ENCODE measurements at regions not wholly inside any gene's neighbourhood (a gene's known extent, or its start where the extent isn't known, plus 50 kb on each side); places are given as distances from the start of the nearest gene placed in this dataset.

DNA sequence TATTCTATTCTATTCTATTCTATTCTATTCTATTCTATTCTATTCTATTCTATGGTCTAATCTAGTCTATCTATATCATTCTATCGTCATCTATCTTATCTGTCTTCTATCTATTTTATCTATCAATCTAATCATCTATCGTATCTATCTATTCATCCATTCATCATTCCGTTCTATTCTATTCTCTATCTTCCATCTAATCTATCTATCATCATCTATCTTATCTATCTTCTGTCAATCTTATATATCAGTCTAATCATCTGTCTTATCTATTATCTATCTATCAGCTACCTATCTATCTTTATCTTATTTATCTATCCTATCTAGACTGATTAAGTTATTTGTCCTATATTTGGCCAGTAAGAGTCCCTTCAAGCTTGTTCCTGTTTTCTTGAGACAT is 831.5 kb upstream of the TMEM132C start:
- DNase-seq (ENCODE audit: extremely low read depth, low read depth, low spot score), result no peak

DNA sequence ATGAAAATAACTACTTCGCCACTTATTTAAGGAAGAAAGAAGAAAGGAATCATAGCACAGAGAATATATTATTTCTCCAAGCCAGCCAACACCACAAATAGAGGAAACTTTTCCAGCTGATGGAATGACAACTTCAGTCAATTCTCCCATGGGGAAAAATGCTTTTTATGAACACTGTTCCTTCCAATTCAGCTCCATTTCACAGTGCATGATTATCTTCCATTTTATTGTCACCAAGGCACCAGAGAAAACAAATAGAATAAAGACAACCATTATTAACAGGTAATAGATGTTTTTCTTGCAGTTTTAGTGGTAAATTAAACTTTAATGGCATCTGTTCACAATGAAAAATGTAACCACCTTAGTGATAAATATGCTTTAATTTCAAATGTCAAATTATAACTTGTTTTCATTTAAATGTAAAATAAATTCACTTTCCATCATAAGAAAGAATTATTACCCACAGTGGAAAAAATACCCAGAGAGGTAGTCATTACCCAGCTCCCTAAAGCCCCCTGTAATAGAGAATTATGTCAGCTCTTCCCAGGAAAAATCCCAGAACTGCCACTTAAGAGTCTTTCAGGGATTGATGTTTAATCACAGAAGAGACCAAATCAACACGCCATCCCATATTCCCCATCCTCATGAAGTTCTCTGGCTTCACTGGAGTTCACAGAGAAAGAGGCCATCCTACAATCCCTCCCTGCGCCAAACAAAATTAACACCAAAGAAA is 828.3 kb upstream of the TMEM132C start:
- no peak for DNase-seq (ENCODE audit: extremely low read depth, low read depth, low spot score)

DNA sequence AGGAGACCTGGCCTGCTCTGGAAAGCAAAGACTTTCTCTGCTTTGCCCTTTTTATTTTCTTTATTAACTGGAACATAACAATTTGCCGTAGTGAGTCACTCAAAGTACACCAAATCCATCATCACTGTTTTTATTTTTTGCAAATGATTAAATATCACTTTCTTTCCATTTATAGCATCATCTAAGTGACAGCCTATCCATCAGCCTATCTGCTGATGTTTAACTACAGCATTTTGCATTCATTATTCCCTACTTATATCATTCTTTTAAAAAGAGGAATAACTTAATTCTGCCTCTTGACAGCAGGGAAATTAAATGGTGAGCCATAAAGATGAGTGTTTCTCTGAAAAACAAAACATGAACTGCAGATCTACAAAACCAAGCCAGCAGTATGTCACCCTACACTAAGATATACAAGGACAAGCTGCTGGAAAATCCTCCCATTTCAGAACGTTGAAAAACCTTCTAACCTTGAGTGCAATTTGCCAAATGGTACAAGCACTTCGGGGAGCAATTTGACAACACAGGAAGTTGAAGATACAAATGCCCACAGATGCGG is 821.3 kb upstream of the TMEM132C start:
- no peak for DNase-seq (ENCODE audit: extremely low read depth, low read depth, low spot score)

DNA sequence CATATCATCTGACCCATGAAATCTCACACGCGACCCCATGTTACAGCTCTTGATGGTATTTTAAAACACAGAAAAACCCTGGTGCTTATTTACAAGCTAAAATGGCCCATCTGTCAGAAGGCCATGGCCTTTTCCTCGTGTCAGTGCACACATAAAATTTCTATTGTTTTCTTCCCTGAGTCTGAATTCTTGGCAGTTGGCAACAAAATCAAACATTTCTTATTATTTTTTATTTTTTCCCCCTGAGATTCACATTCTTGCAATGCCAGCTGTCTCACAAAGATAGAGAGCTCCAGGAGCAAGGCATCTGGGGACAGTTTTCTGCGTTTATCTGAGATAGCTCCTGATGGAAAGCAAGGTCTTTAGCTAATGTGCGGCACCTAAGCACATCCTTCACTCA is 818.1 kb upstream of the TMEM132C start:
- no peak for DNase-seq (ENCODE audit: extremely low read depth, low read depth, low spot score)

DNA sequence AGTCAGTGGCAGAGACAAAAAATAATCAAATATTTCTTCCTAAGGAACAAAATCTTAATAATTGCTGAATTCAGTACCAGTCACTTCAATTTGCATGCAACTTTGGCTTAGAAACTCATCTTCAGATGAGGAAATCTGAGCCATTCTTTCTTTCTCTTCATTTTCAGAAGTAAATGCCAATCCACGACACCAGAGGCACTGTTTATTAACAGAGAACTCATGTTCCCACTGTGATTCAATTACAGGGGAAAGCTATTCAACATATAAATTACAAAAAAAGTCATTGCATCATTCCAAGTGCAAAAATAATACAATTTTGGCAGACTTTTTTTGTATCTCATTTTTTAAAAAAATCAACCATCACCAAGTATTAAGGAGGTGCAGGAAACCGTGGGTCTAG is 816.1 kb upstream of the TMEM132C start:
- DNase-seq (ENCODE audit: extremely low read depth, low read depth, low spot score), result no peak

DNA sequence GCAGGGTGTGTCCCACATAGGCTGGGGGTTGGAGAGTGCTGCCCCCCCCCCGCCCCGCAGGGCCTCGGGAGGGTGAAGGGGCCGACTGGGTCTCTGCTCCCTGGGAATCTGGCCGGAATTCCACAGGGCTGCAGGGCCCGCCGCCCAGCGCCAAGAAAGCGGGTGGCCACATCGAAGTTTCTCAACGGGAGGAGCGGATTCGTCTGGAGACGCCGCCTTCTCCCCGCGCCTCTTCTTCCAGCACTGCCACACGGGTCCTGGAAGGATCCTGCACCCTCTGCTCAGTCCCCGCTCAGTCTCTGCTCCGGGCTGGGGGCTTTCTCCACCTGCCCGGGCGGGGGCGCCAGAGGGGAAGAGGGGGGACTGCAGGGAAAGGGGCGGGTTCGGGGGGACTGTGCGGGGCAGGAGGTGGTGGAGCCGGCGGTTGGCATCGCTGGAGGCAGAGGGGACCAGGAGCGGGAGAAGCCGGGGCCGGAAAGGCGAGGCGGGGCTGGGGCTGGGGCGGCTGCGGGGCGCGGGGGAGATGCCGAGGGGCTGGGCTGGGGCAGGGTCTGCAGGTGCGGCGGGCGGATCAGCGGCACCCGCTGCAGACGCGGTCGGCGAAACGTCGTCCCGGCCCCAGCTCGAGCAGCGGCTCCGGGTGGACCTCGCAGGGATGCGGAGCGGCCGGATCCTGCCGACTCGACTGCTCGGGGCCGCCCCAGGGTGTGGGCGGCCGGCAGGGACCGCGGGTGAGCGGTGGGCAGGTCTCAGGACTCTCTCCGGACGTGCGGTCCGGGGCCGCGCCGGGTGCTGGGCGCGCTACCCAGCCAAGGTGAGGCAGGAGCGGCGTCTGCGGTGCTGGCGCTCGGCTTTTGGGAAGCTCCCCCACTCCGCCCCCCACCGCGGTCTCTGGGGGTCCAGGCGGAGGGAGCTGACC is 811.4 kb upstream of the TMEM132C start:
- no peak for DNase-seq (ENCODE audit: extremely low read depth, low read depth, low spot score)

DNA sequence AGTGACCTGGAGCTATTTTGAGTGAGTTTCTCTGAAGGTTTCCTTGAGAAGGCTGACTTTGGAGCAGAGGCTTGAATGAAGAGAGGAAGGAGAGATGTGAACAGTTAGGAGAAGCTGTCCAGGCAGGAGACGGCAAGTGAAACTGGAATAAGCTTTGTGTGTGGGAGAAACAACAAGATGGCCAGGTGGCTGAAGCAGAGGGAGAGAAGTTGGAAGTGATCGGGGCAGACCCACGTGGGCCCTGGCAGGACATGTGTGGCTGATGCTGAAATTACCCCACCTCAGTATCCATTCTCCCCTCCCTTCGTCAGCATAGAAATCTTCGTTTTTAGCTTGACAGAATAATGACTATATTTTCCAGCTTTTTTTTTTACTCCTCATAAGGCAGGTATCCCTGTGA is 809.2 kb upstream of the TMEM132C start:
- DNase-seq (ENCODE audit: extremely low read depth, low read depth, low spot score), result no peak

DNA sequence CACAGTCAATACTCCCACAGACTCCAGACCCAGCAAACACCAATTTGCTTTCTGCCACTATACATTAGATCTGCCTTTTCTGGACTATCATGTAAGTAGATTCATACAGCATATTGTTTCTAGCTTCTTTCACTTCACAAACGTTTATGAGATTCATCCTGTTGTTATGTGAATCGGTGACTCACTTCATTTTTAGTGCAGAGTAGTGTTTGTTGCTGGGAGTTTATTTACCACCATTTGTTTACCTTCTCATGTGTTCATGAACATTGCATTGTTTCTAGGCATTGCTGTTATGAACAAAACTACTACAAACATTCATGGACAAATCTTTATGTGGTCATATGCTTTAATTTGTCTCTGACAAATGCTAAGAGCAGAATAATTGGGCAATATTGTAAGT is 807.8 kb upstream of the TMEM132C start:
- DNase-seq (ENCODE audit: extremely low read depth, low read depth, low spot score), result no peak

DNA sequence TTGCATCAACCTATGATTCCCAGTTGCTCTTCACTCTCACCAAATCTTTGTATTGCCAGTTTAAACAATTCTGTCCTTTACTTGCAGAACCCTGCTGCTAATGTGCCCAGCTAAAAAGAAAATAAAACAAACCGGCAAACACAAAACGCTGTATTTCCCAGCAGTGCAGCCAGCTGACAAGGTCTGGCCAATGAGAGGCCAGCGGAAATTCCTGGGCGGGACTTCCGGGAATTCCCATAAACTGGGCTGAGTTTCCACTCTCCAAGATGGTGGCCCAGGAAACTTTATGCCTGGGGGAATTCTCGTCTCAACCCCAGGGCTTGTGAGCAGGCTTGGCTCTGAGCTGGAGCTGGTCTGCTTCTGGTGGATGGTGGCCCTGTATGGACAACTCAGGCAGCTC is 807.3 kb upstream of the TMEM132C start:
- no peak for DNase-seq (ENCODE audit: extremely low read depth, low read depth, low spot score)

DNA sequence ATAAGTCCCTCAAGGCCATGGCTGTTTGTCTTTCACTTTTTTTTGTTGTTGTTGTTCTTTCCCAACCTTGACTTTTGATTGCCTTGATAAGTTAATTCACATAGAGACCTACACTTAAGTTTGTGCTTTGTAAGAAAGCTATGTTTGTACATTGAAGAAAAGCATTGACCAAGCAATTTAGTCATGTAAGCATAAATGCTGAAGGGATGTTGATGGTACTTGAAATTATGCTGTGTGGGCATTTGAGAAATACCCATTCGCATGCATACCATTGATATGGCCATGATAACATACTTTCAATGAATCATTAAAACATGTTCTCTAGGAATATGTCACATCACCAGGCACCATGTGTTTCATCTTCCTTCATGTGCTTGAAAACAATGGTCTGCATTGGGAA is 803.7 kb upstream of the TMEM132C start:
- DNase-seq (ENCODE audit: extremely low read depth, low read depth, low spot score), result no peak

DNA sequence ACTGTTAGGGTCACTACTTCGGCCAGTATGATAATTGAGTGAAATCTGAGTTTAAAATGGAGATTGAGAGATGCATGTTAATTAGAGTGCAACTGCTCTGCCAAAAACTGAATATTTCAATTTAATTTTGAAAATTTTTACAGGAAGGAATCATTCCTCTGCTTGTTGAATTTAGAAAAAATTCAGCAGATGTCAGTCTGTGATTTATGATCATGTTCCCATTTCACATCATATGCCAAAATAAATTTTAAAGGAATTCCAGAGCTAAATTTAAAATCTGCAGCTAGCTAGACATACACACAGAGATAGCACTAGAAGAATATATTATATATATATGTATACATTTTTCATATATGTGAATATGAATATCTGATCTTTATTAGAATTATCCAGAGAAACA is 797.6 kb upstream of the TMEM132C start:
- no peak for DNase-seq (ENCODE audit: extremely low read depth, low read depth, low spot score)

DNA sequence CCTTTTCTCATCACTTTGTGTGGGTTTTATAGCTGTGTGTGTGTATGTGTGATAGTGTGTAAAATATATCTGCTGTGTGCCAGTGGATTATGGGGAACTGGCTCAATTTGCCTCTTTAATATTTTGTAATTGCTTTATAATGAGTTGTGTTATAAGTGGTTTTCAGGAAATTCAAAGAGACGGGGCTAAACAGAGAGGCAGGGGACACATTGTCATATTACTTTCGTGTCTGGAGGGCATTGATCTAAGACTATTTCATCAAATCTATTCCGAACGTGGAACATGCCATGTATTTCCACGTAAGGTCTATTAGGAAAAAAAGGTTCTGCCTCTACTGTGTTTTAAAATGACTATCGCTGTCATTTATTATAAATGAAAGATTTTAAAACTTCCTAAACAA is 793.2 kb upstream of the TMEM132C start:
- DNase-seq (ENCODE audit: extremely low read depth, low read depth, low spot score), result no peak

DNA sequence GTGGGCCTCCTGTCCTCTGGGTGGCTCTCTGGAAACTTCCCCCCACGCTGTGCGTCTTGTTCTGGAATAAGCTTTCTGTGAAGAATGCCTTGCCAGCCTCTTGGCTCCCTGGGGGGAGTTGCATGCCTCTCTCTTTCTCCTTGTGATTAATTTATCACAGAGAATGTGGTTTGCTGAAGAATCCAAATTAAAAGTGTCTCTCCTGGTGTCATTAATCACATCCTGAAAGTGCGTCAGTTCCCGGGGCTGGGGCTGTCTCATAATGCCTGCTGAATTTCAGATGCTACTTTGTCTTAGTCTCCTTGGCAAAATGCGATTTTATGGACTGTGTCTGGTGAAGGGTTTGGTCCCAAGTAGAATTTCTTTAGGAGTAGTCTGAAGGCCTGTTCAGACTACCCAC is 787.7 kb upstream of the TMEM132C start:
- no peak for DNase-seq (ENCODE audit: extremely low read depth, low read depth, low spot score)

DNA sequence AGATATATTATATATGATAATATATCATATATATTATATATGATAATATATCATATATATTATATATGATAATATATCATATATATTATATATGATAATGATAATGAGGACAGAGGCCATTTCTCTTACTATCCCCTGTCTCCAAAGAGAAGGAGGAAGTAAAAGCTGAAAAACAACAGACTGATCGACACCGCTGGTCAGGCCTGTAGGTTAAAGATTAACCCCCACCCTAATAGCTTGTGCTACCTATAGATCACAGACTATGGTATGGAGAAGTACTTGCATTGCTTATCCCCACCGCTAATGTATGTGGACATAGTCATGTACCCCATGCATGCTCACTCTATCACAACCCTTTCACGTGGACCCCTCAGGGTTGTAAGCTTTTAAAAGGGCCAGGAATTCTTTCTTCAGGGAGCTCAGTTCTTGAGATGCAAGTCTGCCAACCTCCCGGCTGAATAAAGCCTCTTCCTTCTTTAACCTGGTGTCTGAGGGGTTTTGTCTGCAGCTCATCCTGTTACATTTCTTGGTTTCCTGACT is 786.1 kb upstream of the TMEM132C start:
- DNase-seq (ENCODE audit: extremely low read depth, low read depth, low spot score), result no peak

DNA sequence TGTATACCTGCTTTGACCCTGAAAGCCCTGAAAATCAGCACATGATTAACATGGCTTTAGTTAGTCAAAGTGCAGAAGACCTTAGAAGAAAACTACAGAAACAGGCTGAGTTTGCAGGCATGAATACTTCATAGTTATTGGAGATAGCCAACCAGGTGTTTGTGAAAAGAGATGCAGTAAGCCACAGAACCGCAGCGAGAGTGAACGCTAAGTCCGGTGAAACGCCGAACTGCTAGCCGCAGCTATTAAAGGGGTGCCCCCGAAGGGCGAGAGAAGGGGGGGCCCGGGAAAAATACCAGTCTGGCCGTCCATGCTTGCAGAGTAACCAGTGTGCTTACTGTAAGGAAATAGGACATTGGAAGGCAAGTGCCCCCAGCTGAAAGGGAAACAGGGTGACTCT is 784.0 kb upstream of the TMEM132C start:
- no peak for DNase-seq (ENCODE audit: extremely low read depth, low read depth, low spot score)

DNA sequence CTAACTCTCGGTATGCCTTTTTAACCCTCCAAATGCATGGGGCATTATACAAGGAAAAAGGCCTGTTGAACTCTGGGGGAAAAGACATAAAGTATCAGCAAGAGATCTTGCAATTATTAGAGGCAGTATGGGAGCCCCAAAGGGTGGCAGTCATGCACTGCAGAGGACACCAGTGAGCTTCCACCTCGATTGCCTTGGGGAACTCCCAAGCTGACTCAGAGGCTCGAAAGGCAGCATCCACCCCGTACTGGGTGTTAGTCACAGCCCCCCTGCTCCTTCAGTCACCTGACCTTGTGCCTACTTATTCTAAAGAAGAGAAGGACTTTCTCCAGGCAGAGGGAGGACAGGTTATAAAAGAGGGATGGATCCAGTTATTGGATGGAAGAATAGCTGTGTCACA is 781.4 kb upstream of the TMEM132C start:
- no peak for DNase-seq (ENCODE audit: extremely low read depth, low read depth, low spot score)

DNA sequence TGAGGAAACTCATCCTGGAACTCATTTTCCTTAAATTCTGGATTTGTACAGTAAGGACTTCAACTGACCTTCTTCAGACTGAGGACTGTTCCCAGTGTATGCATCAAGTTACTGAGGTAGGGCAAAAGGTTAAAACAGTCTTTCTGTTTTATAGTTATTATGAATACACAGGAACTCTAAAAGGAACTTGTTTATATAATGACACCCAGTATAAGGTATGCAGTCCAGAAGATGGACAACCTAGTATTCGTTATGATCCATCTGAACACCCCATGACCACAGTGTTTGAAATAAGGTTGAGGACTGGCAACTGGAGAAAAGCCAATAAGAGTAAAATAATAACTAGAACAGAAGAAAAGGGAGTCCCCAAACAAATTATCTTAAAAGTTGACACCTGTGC is 779.9 kb upstream of the TMEM132C start:
- no peak for DNase-seq (ENCODE audit: extremely low read depth, low read depth, low spot score)

DNA sequence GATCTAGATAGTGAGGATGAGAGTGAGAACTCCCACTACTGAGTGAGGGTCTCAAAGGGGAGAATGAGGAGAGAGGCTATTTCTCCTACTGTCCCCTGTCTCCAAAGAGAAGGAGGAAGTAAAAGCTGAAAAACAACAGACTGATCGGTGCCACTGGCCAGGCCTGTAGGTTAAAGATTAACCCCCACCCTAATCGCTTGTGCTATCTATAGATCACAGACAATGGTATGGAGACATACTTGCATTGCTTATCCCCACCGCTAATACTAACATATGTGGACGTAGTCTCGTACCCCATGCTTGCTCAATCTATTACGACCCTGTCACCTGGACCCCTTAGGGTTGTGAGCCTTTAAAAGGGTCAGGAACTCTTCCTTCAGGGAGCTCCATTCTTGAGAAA is 777.9 kb upstream of the TMEM132C start:
- DNase-seq (ENCODE audit: extremely low read depth, low read depth, low spot score), result no peak

DNA sequence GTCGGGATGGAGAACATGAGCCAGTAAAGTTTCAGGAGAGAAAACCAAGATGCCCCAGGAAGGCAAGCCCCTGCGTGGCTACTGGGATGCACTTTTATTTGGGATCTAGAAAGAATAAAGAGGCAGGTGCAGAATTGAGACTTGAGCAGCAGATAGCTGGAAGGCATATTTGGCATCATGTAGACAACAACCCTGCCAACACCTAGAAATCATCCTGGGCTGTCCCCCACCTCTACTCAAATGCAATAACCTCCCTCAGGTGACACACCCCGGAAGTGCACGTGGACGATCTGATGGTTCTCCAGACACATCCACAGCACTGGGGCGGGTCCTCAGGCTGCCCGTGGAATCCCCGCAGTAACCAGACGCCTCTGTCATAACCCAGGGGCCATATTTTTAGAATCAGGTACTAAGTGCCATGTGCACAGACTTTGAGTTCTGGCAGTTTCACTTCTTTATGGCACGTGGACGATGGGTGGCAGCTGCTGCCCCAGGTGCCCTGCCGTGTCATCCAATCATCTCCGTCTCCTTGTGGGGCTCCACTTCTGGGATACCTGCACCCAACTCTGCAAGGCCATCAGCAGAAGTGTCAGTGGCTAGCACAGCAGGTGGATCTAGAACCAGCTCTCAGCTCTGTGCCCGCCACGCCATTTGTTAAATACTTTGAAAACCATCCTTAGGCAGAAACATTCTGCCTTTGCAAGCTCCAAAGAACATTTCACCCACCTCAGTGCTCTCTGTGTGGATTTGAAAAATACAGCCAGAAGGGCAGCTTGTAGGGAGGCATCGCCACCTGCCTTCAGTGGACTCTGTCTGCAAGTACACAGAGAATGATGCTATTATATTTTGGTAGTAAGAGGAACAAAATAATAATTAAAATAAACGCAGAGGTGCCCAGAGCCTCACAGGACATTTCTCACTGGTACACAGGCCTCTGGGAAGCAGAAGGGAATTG is 771.7 kb upstream of the TMEM132C start:
- DNase-seq (ENCODE audit: extremely low read depth, low read depth, low spot score), result no peak

DNA sequence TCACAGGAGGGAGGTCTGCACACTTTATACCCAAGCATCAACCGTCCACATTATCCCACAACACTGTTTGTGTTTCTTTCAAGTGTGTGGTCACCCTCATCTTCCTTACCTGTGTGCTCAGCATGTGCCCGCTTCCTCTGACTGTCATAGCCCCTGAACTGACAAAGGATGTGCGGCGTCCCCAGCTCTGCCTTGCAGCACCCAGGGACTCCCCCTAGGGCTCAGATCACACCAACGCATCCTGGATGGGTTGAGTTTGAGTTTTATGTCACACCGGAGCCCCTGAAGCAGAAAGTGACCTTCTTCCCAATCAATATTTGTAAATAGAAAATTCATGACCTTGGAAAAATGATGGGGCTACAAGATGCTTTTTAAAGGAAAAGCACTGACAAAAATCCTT is 770.7 kb upstream of the TMEM132C start:
- DNase-seq (ENCODE audit: extremely low read depth, low read depth, low spot score), result no peak

Data from glomerular endothelial cell (primary cell).